ENCODE measurements at regions not wholly inside any gene's neighbourhood (a gene's known extent, or its start where the extent isn't known, plus 50 kb on each side); places are given as distances from the start of the nearest gene placed in this dataset.

- Histone ChIP-seq H3K9me1 (ENCODE audit: control insufficient read depth, insufficient read depth, low read length) (no peaks in the 10 kb centered on the region), H3K4me2 (ENCODE audit: insufficient read depth, low read length) (no peak overlapping the region), H3K36me3 (ENCODE audit: control insufficient read depth, insufficient read depth, low read length) (no peaks in the 10 kb centered on the region), H3K27ac (ENCODE audit: extremely low read depth, low read depth, low read length) (no peak overlapping the region), H3K27me3 (ENCODE audit: control insufficient read depth in 2 of 2, insufficient read depth in 2 of 2, low read length in 2 of 2) (no peaks in the 10 kb centered on the region), H3K79me2 (ENCODE audit: control insufficient read depth, insufficient read depth, low read length) (no peaks in the 10 kb centered on the region), H2AFZ (ENCODE audit: low read depth, low read length) (peak overlapping the region; percentile 22; the same call in 1 of the 2 replicates), H3K9ac (ENCODE audit: insufficient read depth in 1 of 2, low read depth in 2 of 2, low read length in 2 of 2) (peak overlapping the region in 1 of 2 experiments; percentile 39; a peak in 1 of 4 replicates), H4K20me1 (replicated peaks; ENCODE audit: control insufficient read depth, insufficient read depth, low read length) (no peaks in the 10 kb centered on the region), H3K4me3 (no peak overlapping the region), H3K9me3 (replicated peaks; ENCODE audit: control insufficient read depth, insufficient read depth, low read depth, low read length) (0 out of 2 replicates have a peak, but pooled peaks cover 5% of the 10 kb centered on the region), H3K4me1 (replicated peaks in 1 of 2; ENCODE audit: control insufficient read depth in 2 of 2, insufficient read depth in 2 of 2, low read length in 2 of 2) (peaks cover 3 to 10% of the 10 kb centered on the region in 2 experiments; a peak in 4 of 5 replicates)
- FAIRE-seq: no peak
- no TSS peak for BruUV-seq (replicated peaks)
- no peak for DNase-seq (ENCODE audit: extremely low read depth in 1 of 4, low spot score in 3 of 4)
- CTCF ChIA-PET (ENCODE audit: low intra/inter-chr PET ratio): no interaction called here
- in situ Hi-C loops (cut with MboI) (no loop called here), intact Hi-C loops (cut with micrococcal nuclease) (no loop called here)
- 29% methylated on average over 5 of the region's 5 CpGs for WGBS (ENCODE audit: insufficient coverage, low coverage, missing lambda C conversion rate)
- no peak for ATAC-seq
- POLR2A ChIA-PET: interaction anchor here (0.7 kb wide), 1 partner anchor 47 kb away, joined by 3 read pairs; no protein-coding TSS in a partner anchor
- no peak for TF ChIP-seq ETV5 (CRISPR knock-in tag; IDR thresholded peaks at IDR 0.05; ENCODE audit: low read depth)
- TF ChIP-seq CREB3L1 (IDR thresholded peaks at IDR 0.05; ENCODE audit: borderline replicate concordance, low read depth): no peak
- TF ChIP-seq TFAM (CRISPR knock-in tag; conservative IDR thresholded peaks at IDR 0.05): no peak
- TF ChIP-seq CBX5 (IDR thresholded peaks at IDR 0.05; ENCODE audit: borderline replicate concordance, low read depth): no peak
- TF ChIP-seq HMGXB4 (CRISPR knock-in tag; IDR thresholded peaks at IDR 0.05): no peak
- TF ChIP-seq REST (IDR thresholded peaks at IDR 0.05; ENCODE audit: borderline replicate concordance): no peak
- no peak for TF ChIP-seq REST (CRISPR knock-in tag; IDR thresholded peaks at IDR 0.05; ENCODE audit: low read depth)
- TF ChIP-seq ZNF175 (CRISPR knock-in tag; IDR thresholded peaks at IDR 0.05; ENCODE audit: low read depth): no peak
- TF ChIP-seq MEF2A (IDR thresholded peaks at IDR 0.05; ENCODE audit: control insufficient read depth, low read depth, low read length): no peak
- TF ChIP-seq KAT2B (IDR thresholded peaks at IDR 0.05; ENCODE audit: low read depth, low read length): no peak
These were observed 71.4 kb upstream of the CPEB4 start for GRCh38 chr5:173816728-173817127.

Measured in K562 (cell line).